WTC11 (cell line): ENCODE measurements at regions not wholly inside any gene's neighbourhood (a gene's known extent, or its start where the extent isn't known, plus 50 kb on each side); places are given as distances from the start of the nearest gene placed in this dataset.

Experiments used
- ATAC-seq: fragments of 200-7000 bp; cut with Tn5 transposase; 2 replicates; pipeline ENCODE4 v1.10.0; 2021; ENCODE audit warnings: mild to moderate bottlenecking, moderate library complexity
- CTCF ChIA-PET: fragments of 300-600 bp; sonication (Branson Sonifier 250); formaldehyde crosslinking; loops from one replicate; lab custom pipeline; 2021; ENCODE audit warnings: antibody characterized with exemption; lab: Charles Lee
- POLR2A ChIA-PET: fragments of 350-600 bp; sonication (Branson Sonifier 250); formaldehyde crosslinking; loops from one replicate; lab custom pipeline; 2021; ENCODE audit warnings: antibody characterized with exemption; lab: Charles Lee
- DNase-seq: peaks from one replicate; pipeline ENCODE4 v3.0.0; 2021; ENCODE audit warnings: low spot score
- H3K27ac Mint-ChIP-seq: 2 replicates; pipeline ENCODE4 v1.8.0; 2021; ENCODE audit warnings: mixed read lengths
- H3K27me3 Mint-ChIP-seq: 2 replicates; pipeline ENCODE4 v1.8.0; 2021; ENCODE audit warnings: low read depth, mild to moderate bottlenecking, moderate library complexity, mixed read lengths
- H3K36me3 Mint-ChIP-seq: 2 replicates; pipeline ENCODE4 v1.8.0; 2021; ENCODE audit warnings: mixed read lengths
- H3K4me1 Mint-ChIP-seq: 2 replicates; pipeline ENCODE4 v1.8.0; 2022; ENCODE audit warnings: mixed read lengths
- H3K4me3 Mint-ChIP-seq: 2 replicates; pipeline ENCODE4 v1.8.0; 2021; ENCODE audit warnings: mild to moderate bottlenecking, moderate library complexity, mixed read lengths
- H3K9me3 Mint-ChIP-seq: 2 replicates; pipeline ENCODE4 v1.8.0; 2021; ENCODE audit warnings: mixed read lengths
- ARID4B ChIP-seq: sonication (generic); formaldehyde crosslinking; IDR thresholded peaks from 2 replicates; pipeline ENCODE4 v1.8.0; 2023; ENCODE audit warnings: missing genetic modification reagents, mild to moderate bottlenecking, borderline replicate concordance
- ATF6 ChIP-seq: sonication (generic); formaldehyde crosslinking; IDR thresholded peaks from 2 replicates; pipeline ENCODE4 v1.8.1; 2023; ENCODE audit warnings: mild to moderate bottlenecking, missing genetic modification reagents
- CBFB ChIP-seq: sonication (generic); formaldehyde crosslinking; IDR thresholded peaks from 2 replicates; pipeline ENCODE4 v1.8.1; 2022; ENCODE audit warnings: mild to moderate bottlenecking, low read depth, missing genetic modification reagents
- CREM ChIP-seq: sonication (generic); formaldehyde crosslinking; IDR thresholded peaks from 2 replicates; pipeline ENCODE4 v1.8.1; 2022; ENCODE audit warnings: mild to moderate bottlenecking, missing genetic modification reagents, moderate library complexity
- FOXJ3 ChIP-seq: sonication (generic); formaldehyde crosslinking; IDR thresholded peaks from 2 replicates; pipeline ENCODE4 v1.9.0; 2021; ENCODE audit warnings: missing genetic modification reagents, mild to moderate bottlenecking, borderline replicate concordance
- JAZF1 ChIP-seq: fragments of 250-450 bp; sonication (Bioruptor Pico); IDR thresholded peaks from 2 replicates; pipeline ENCODE4 v1.9.0; 2021; ENCODE audit warnings: moderate library complexity, mild to moderate bottlenecking, inconsistent platforms
- NFYB ChIP-seq: sonication (generic); formaldehyde crosslinking; conservative IDR thresholded peaks from 2 replicates; pipeline ENCODE4 v1.8.0; 2022; ENCODE audit warnings: low read depth, missing genetic modification reagents
- NR3C1 ChIP-seq: sonication (generic); formaldehyde crosslinking; conservative IDR thresholded peaks from 2 replicates; pipeline ENCODE4 v1.8.1; 2023; ENCODE audit warnings: low read depth, mild to moderate bottlenecking, missing genetic modification reagents
- PREB ChIP-seq: sonication (generic); formaldehyde crosslinking; IDR thresholded peaks from 2 replicates; pipeline ENCODE4 v1.8.1; 2022; ENCODE audit warnings: mild to moderate bottlenecking, missing genetic modification reagents, moderate library complexity, borderline replicate concordance
- SMAD3 ChIP-seq: sonication (generic); formaldehyde crosslinking; IDR thresholded peaks from 2 replicates; pipeline ENCODE4 v1.8.0; 2022; ENCODE audit warnings: missing genetic modification reagents, mild to moderate bottlenecking, borderline replicate concordance
- TCF7 ChIP-seq: sonication (generic); formaldehyde crosslinking; IDR thresholded peaks from 2 replicates; pipeline ENCODE4 v1.8.0; 2022; ENCODE audit warnings: mild to moderate bottlenecking, low read depth, missing genetic modification reagents, moderate library complexity
- TEAD1 ChIP-seq: sonication (generic); formaldehyde crosslinking; IDR thresholded peaks from 2 replicates; pipeline ENCODE4 v1.8.0; 2022; ENCODE audit warnings: mild to moderate bottlenecking, missing genetic modification reagents
- ZBTB21 ChIP-seq: sonication (generic); formaldehyde crosslinking; IDR thresholded peaks from 2 replicates; pipeline ENCODE4 v1.8.1; 2023; ENCODE audit warnings: mild to moderate bottlenecking, missing genetic modification reagents, borderline replicate concordance
- ZNF396 ChIP-seq: fragments of 250-450 bp; sonication (Bioruptor Pico); IDR thresholded peaks from 2 replicates; pipeline ENCODE4 v1.8.0; 2021; ENCODE audit warnings: mild to moderate bottlenecking, moderate library complexity, borderline replicate concordance
- ZNF671 ChIP-seq: fragments of 250-450 bp; sonication (Bioruptor Pico); IDR thresholded peaks from 2 replicates; pipeline ENCODE4 v1.8.0; 2021; ENCODE audit warnings: mild to moderate bottlenecking
- TF ChIP-seq, protein P1 (sequence below): fragments of 250-450 bp; sonication (Bioruptor Pico); IDR thresholded peaks from 2 replicates; pipeline ENCODE4 v1.9.0; 2021; ENCODE audit warnings: moderate library complexity, mild to moderate bottlenecking, inconsistent platforms, borderline replicate concordance
- TF ChIP-seq, protein P2 (sequence below): sonication (generic); formaldehyde crosslinking; IDR thresholded peaks from 2 replicates; pipeline ENCODE4 v1.8.0; 2023; ENCODE audit warnings: missing genetic modification reagents
- TF ChIP-seq, protein P3 (sequence below): sonication (generic); formaldehyde crosslinking; IDR thresholded peaks from 2 replicates; pipeline ENCODE4 v1.8.0; 2022; ENCODE audit warnings: mild to moderate bottlenecking, missing genetic modification reagents

GRCh38 chr6:71168233-71168765, 120.3 kb upstream of the OGFRL1 start (continued):
- TF ChIP-seq PREB (CRISPR knock-in tag), result no peak
- TF ChIP-seq ZBTB21 (CRISPR knock-in tag), result no peak
- TF ChIP-seq CBFB (CRISPR knock-in tag), result no peak
- TF ChIP-seq NR3C1 (CRISPR knock-in tag), result no peak
- no peak for TF ChIP-seq SMAD3 (CRISPR knock-in tag)
- TF ChIP-seq, all 79 proteins: peak for 0

GRCh38 chr6:71171497-71172070, 117.0 kb upstream of the OGFRL1 start:
- ChIA-PET CTCF (no interaction called here), POLR2A (no interaction called here)
- no peak overlapping the region for H3K27ac Mint-ChIP-seq
- DNase-seq, result no peak
- no peaks in the 10 kb centered on the region for H3K4me1 Mint-ChIP-seq
- no peak overlapping the region for H3K4me3 Mint-ChIP-seq
- no peaks in the 10 kb centered on the region for H3K27me3 Mint-ChIP-seq
- TF ChIP-seq ARID4B (CRISPR knock-in tag), result no peak
- TF ChIP-seq, all 79 proteins: peak for 0
- Mint-ChIP-seq H3K36me3 (no peaks in the 10 kb centered on the region), H3K9me3 (no peaks in the 10 kb centered on the region)
- no peak for ATAC-seq

DNA sequence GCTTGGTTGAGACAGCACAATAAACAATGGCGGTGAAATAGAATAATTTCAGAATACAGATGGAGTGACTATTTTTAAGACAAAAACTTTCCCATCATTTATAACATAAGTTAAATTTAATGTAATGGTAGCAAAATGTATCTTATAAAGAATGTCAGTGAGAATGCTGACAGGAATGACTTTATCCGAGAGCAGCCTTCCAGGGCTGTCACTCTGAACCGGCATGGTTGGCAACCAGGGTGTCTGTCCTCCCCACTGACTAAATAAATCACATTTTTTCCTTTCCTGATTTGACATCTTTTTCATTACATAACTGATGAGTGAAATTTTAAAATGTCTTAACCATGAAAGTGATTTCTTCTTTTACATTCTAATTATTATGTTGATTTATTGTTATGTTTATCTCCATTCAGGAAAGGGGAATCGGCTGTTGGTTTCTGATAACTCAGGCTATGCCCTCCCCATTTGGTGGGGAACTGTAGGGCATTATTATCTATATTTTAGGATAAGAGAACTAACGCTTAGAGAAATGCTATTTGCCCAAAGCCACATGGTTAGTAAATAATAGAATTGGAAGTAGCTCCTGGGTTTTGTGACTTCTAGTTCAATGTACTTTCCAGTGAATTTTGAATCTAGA, 109.2 kb upstream of the OGFRL1 start:
- DNase-seq, result no peak
- H3K4me1 Mint-ChIP-seq, result peaks cover 33% of the 10 kb centered on the region
- ChIA-PET POLR2A (no interaction called here), CTCF (interaction anchor here (0.7 kb wide), 1 partner anchor 167 kb away, joined by 3 read pairs; no protein-coding TSS in a partner anchor)
- no peaks in the 10 kb centered on the region; the same call in 1 of the 2 replicates for H3K27me3 Mint-ChIP-seq
- TF ChIP-seq CREM (no peak), FOXJ3 (CRISPR knock-in tag) (no peak)
- peaks cover 24% of the 10 kb centered on the region for H3K9me3 Mint-ChIP-seq
- peaks cover 11% of the 10 kb centered on the region for H3K36me3 Mint-ChIP-seq
- H3K4me3 Mint-ChIP-seq, result no peak overlapping the region
- H3K27ac Mint-ChIP-seq, result no peak overlapping the region
- ATAC-seq, result no peak

DNA sequence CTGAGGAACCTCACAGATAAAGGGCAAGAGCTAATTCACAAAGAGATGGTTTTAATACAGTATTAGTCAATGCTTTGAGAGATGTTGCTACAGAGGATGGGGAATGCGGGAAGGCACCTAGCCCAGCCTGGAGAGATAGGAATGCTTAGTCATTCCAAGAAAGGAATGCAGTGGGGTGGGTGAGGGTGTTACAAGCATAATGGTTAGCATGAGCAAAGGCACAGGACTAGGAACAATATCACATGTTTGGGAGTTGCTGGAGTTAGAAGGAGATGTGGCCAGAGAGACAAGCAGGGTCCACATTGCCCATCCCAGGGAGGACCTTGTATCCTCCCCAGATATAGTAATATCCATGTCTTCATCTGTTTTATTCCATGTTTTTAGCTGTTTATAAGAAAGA, 107.0 kb upstream of the OGFRL1 start:
- ATAC-seq (peak; percentile 99), DNase-seq (peak; percentile 40)
- Mint-ChIP-seq H3K4me1 (peaks cover 35% of the 10 kb centered on the region), H3K36me3 (peaks cover 11% of the 10 kb centered on the region), H3K9me3 (peaks cover 27% of the 10 kb centered on the region), H3K27ac (peak overlapping the region; percentile 85), H3K27me3 (no peaks in the 10 kb centered on the region; the same call in 1 of the 2 replicates), H3K4me3 (no peak overlapping the region)
- ChIA-PET POLR2A (no interaction called here), CTCF (no interaction called here)
- TF ChIP-seq ZNF396 (CRISPR knock-in tag) (0 out of 2 replicates have a peak, but pooled peaks have one; percentile 45), NFYB (CRISPR knock-in tag) (no peak), JAZF1 (CRISPR knock-in tag) (no peak), TEAD1 (peak; percentile 63; the same call in 1 of the 2 replicates), ZNF671 (CRISPR knock-in tag) (no peak), TCF7 (CRISPR knock-in tag) (no peak), ATF6 (CRISPR knock-in tag) (no peak)
- TF ChIP-seq, protein P1, sequence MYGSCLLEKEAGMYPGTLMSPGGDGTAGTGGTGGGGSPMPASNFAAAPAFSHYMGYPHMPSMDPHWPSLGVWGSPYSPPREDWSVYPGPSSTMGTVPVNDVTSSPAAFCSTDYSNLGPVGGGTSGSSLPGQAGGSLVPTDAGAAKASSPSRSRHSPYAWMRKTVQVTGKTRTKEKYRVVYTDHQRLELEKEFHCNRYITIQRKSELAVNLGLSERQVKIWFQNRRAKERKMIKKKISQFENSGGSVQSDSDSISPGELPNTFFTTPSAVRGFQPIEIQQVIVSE (CRISPR knock-in tag), result no peak
- TF ChIP-seq, protein P2, sequence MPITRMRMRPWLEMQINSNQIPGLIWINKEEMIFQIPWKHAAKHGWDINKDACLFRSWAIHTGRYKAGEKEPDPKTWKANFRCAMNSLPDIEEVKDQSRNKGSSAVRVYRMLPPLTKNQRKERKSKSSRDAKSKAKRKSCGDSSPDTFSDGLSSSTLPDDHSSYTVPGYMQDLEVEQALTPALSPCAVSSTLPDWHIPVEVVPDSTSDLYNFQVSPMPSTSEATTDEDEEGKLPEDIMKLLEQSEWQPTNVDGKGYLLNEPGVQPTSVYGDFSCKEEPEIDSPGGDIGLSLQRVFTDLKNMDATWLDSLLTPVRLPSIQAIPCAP (CRISPR knock-in tag), result no peak
- TF ChIP-seq, protein P3, sequence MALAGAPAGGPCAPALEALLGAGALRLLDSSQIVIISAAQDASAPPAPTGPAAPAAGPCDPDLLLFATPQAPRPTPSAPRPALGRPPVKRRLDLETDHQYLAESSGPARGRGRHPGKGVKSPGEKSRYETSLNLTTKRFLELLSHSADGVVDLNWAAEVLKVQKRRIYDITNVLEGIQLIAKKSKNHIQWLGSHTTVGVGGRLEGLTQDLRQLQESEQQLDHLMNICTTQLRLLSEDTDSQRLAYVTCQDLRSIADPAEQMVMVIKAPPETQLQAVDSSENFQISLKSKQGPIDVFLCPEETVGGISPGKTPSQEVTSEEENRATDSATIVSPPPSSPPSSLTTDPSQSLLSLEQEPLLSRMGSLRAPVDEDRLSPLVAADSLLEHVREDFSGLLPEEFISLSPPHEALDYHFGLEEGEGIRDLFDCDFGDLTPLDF (CRISPR knock-in tag), result no peak
